Right atrium auricular region (tissue), 2 donors: ENCODE measurements at regions not wholly inside any gene's neighbourhood (a gene's known extent, or its start where the extent isn't known, plus 50 kb on each side); places are given as distances from the start of the nearest gene placed in this dataset.
"Not testable (repeated sequence)": the region's sequence is repeated elsewhere in the genome, so short reads cannot be mapped to it uniquely, and the experiment has no call there.

Experiments used
- DNase-seq: peaks from one replicate; pipeline ENCODE4 v3.0.0-alpha.2; 2019; ENCODE audit warnings: low spot score
- H3K27ac ChIP-seq, 2 donors: fragments of 200-600 bp; sonication (generic); 1 replicate in 1 of 2; 2 replicates in 1 of 2; pipeline ENCODE4 v1.5.1; 2016 to 2019
- H3K27me3 ChIP-seq, 2 donors: fragments of 200-600 bp; sonication (generic); one replicate each; pipeline versions ENCODE4 v1.5.1 to v1.6.0; 2017 to 2019
- H3K36me3 ChIP-seq: fragments of 200-600 bp; sonication (generic); one replicate; pipeline ENCODE4 v1.5.1; 2016
- H3K4me1 ChIP-seq, 2 donors: fragments of 200-600 bp; sonication (generic); one replicate each; pipeline versions ENCODE4 v1.5.1 to v1.6.0; 2017 to 2019
- H3K4me3 ChIP-seq, 2 donors: fragments of 200-600 bp; sonication (generic); 1 replicate in 1 of 2; 2 replicates in 1 of 2; pipeline ENCODE4 v1.5.1; 2017 to 2019; ENCODE audit warnings: mild to moderate bottlenecking in 1 of 2, moderate library complexity in 1 of 2
- H3K9me3 ChIP-seq, 2 donors: fragments of 200-600 bp; sonication (generic); one replicate each; pipeline ENCODE4 v1.5.1; 2019
- CTCF ChIP-seq, 2 donors: fragments of 200-600 bp; sonication (generic); IDR thresholded peaks; one replicate each; pipeline ENCODE4 v1.5.1; 2019; ENCODE audit warnings: antibody characterized with exemption in 2 of 2

- Histone ChIP-seq H3K36me3 (no peaks in the 10 kb centered on the region), H3K4me3 (no peak overlapping the region), H3K27me3 (no peaks in the 10 kb centered on the region), H3K9me3 (no peaks in the 10 kb centered on the region), H3K27ac (no peak overlapping the region), H3K4me1 (no peaks in the 10 kb centered on the region)
- no peak for TF ChIP-seq CTCF (IDR thresholded peaks at IDR 0.05)
- DNase-seq: no peak
Observed at GRCh38 chr6:137638926-137639706, 144.9 kb upstream of the OLIG3 start.

- Histone ChIP-seq H3K27me3 (no peaks in the 10 kb centered on the region), H3K4me3 (no peak overlapping the region), H3K9me3 (no peaks in the 10 kb centered on the region), H3K27ac (no peak overlapping the region), H3K4me1 (no peaks in the 10 kb centered on the region), H3K36me3 (no peaks in the 10 kb centered on the region)
- TF ChIP-seq CTCF (IDR thresholded peaks at IDR 0.05): no peak
- DNase-seq: no peak
Observed at GRCh38 chr6:137640086-137640485, 145.9 kb upstream of the OLIG3 start.

GRCh38 chr6:137641474-137642077, 147.4 kb upstream of the OLIG3 start:
- peak; percentile 52 to 73 for TF ChIP-seq CTCF (IDR thresholded peaks at IDR 0.05)
- peak; percentile 75 for DNase-seq
- no peak overlapping the region for H3K4me3 ChIP-seq
- H3K4me1 ChIP-seq: no peaks in the 10 kb centered on the region
- H3K36me3 ChIP-seq: no peaks in the 10 kb centered on the region
- no peaks in the 10 kb centered on the region for H3K9me3 ChIP-seq
- no peak overlapping the region for H3K27ac ChIP-seq
- no peaks in the 10 kb centered on the region for H3K27me3 ChIP-seq

GRCh38 chr6:137643210-137643609, 149.0 kb upstream of the OLIG3 start:
- not testable (repeated sequence) for H3K27me3 ChIP-seq, H3K4me1 ChIP-seq, DNase-seq, H3K4me3 ChIP-seq, H3K27ac ChIP-seq, H3K9me3 ChIP-seq, H3K36me3 ChIP-seq

- H3K36me3 ChIP-seq, H3K9me3 ChIP-seq, H3K4me3 ChIP-seq, H3K4me1 ChIP-seq, H3K27ac ChIP-seq, DNase-seq, H3K27me3 ChIP-seq: not testable (repeated sequence)
Observed at GRCh38 chr6:137643644-137644043, 149.4 kb upstream of the OLIG3 start.

GRCh38 chr6:137645850-137646249, 151.7 kb upstream of the OLIG3 start:
- no peak overlapping the region for H3K4me3 ChIP-seq
- H3K36me3 ChIP-seq: no peaks in the 10 kb centered on the region
- no peak for TF ChIP-seq CTCF (IDR thresholded peaks at IDR 0.05)
- H3K9me3 ChIP-seq: no peaks in the 10 kb centered on the region
- no peak for DNase-seq
- H3K4me1 ChIP-seq: peaks cover 0 to 8% of the 10 kb centered on the region in 2 donors
- no peaks in the 10 kb centered on the region for H3K27me3 ChIP-seq
- H3K27ac ChIP-seq: no peak overlapping the region

GRCh38 chr6:137646484-137646883, 152.3 kb upstream of the OLIG3 start:
- TF ChIP-seq CTCF (IDR thresholded peaks at IDR 0.05): no peak
- Histone ChIP-seq H3K27ac (no peak overlapping the region), H3K36me3 (no peaks in the 10 kb centered on the region), H3K4me1 (peaks cover 0 to 8% of the 10 kb centered on the region in 2 donors), H3K4me3 (no peak overlapping the region), H3K9me3 (no peaks in the 10 kb centered on the region), H3K27me3 (no peaks in the 10 kb centered on the region)
- DNase-seq: no peak
